Epithelial cell of esophagus (primary cell): ENCODE measurements at regions not wholly inside any gene's neighbourhood (a gene's known extent, or its start where the extent isn't known, plus 50 kb on each side); places are given as distances from the start of the nearest gene placed in this dataset.

ENCODE experiments used
- DNase-seq: peaks from one replicate; pipeline ENCODE4 v3.0.0; 2010; ENCODE audit warnings: low read depth
- H3K4me3 ChIP-seq: 2 replicates; pipeline ENCODE4 v1.5.1; 2011; ENCODE audit warnings: mild to moderate bottlenecking, low read length, control low read depth
- TF ChIP-seq, protein P1 (sequence below): IDR thresholded peaks from 2 replicates; pipeline ENCODE4 v1.5.1; 2011; ENCODE audit warnings: low read depth, mild to moderate bottlenecking, low read length, control low read depth, inconsistent platforms; ENCODE audit not compliant: insufficient read depth; ENCODE audit errors: missing control alignments

DNA sequence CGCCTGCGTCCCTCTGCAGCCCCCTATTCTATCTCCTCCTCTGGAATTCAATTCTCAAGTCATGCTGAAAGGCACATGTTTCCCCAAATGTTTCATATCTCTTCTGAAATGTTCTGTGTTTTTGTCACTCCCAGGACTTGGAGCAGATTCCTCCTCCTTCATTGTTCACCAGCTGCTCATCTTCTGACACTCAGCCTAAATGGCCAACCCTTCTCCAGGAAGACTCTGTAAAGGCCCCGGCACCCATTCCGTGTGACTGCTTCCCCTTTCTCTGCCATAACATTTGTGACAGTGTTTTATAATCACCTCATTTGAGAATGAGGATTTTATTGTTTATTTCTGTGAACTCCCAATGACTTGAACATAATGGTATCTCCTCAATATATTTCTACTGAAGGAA is 170.8 kb upstream of the ADAMTS16 start:
- TF ChIP-seq, protein P1, sequence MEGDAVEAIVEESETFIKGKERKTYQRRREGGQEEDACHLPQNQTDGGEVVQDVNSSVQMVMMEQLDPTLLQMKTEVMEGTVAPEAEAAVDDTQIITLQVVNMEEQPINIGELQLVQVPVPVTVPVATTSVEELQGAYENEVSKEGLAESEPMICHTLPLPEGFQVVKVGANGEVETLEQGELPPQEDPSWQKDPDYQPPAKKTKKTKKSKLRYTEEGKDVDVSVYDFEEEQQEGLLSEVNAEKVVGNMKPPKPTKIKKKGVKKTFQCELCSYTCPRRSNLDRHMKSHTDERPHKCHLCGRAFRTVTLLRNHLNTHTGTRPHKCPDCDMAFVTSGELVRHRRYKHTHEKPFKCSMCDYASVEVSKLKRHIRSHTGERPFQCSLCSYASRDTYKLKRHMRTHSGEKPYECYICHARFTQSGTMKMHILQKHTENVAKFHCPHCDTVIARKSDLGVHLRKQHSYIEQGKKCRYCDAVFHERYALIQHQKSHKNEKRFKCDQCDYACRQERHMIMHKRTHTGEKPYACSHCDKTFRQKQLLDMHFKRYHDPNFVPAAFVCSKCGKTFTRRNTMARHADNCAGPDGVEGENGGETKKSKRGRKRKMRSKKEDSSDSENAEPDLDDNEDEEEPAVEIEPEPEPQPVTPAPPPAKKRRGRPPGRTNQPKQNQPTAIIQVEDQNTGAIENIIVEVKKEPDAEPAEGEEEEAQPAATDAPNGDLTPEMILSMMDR, result no peak
- no peak for DNase-seq
- no peak overlapping the region for H3K4me3 ChIP-seq

GRCh38 chr5:4970171-4970570 is 170.0 kb upstream of the ADAMTS16 start:
- no peak for DNase-seq
- no peak overlapping the region for H3K4me3 ChIP-seq
- TF ChIP-seq, protein P1, result no peak

- no peak for DNase-seq
- TF ChIP-seq, protein P1, result no peak
Observed at GRCh38 chr5:4976902-4977301, 163.2 kb upstream of the ADAMTS16 start.

GRCh38 chr5:4977416-4978110 is 162.6 kb upstream of the ADAMTS16 start:
- TF ChIP-seq, protein P1, result no peak
- no peak overlapping the region for H3K4me3 ChIP-seq
- no peak for DNase-seq

More at GRCh38 chr5:4976902-4977301, 163.2 kb upstream of the ADAMTS16 start:
- no peak overlapping the region for H3K4me3 ChIP-seq

DNA sequence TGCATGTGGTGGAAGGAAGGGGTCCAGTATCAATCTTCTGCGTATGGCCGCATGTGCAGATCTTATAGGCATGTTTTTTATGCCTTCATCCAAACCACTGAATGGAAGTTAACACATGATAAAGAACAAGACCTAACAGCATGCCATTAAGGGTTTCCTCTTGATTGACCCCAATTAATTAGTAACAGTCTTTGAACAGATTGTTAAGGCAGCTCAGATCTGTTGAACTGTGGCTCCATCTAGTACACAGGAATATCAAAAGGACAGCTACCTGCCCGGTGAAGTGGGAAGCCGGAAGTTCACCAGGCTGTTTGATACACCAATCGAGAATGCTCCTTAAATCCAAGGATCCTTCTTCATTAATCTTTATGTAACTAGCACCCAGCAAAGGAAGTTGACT is 159.9 kb upstream of the ADAMTS16 start:
- DNase-seq, result no peak
- TF ChIP-seq, protein P1, result no peak

DNA sequence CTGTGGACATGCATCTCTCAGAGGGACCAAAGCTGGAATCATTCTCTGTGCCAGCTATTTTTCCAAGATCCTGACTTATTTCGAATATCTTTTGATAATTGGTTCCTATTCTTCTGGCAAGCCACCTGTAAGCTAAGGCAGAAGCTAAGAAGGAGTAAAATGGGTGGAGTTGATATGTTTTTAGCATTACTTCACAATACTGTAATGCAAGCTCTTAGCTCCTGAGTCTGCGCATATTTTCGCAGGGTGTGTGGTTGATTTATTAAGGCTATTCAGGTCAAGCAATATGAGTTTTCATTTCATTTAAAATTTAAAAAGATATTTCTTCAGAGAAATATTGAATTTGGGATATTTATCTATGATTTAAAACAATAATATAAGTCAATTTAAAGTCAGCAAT is 158.5 kb upstream of the ADAMTS16 start:
- no peak for DNase-seq
- no peak overlapping the region for H3K4me3 ChIP-seq
- TF ChIP-seq, protein P1, result no peak

More for the DNA sequence above, 159.9 kb upstream of the ADAMTS16 start:
- no peak overlapping the region for H3K4me3 ChIP-seq

DNA sequence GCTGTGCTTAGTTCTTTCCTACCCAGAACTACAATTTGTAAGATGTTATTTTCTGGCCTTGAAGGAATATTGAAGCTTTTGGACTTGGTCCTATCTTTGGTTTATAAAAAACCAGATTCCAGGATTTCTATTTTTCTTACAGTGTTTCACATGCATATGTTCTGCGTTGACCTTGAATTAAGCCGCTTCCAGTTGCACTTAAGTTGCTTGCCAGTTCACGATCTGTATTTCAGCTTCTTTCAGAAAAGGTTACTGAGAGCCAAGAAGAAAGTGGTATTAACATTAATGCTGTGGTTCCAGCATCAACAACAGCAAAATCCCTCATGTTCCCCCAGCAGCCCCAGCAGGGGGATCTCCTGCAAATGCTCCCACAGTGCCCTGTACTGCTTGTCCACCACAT is 156.4 kb upstream of the ADAMTS16 start:
- DNase-seq, result no peak
- TF ChIP-seq, protein P1, result no peak
- no peak overlapping the region for H3K4me3 ChIP-seq
